AG09319 (cell line): ENCODE measurements at regions not wholly inside any gene's neighbourhood (a gene's known extent, or its start where the extent isn't known, plus 50 kb on each side); places are given as distances from the start of the nearest gene placed in this dataset.
A peak's percentile ranks its signal among the peaks of the same experiment; 100 is the strongest.
"Not testable (repeated sequence)": the region's sequence is repeated elsewhere in the genome, so short reads cannot be mapped to it uniquely, and the experiment has no call there.

Experiments
- DNase-seq: peaks from one replicate; pipeline ENCODE4 v3.0.0-alpha.2; 2010; ENCODE audit warnings: low read depth; ENCODE audit errors: extremely low read depth
- CTCF ChIP-seq: IDR thresholded peaks from 2 replicates; pipeline ENCODE4 v1.5.1; 2011; ENCODE audit warnings: low read depth, mild to moderate bottlenecking, inconsistent platforms, low read length, moderate library complexity

- no peak for DNase-seq
- TF ChIP-seq CTCF: no peak
Observed at GRCh38 chr5:96193946-96194345, 232.3 kb upstream of the ELL2 start.

GRCh38 chr5:96189987-96190386 lies 228.3 kb upstream of the ELL2 start:
- no peak for TF ChIP-seq CTCF
- DNase-seq: no peak

GRCh38 chr5:96189028-96189826 lies 227.6 kb upstream of the ELL2 start:
- no peak for TF ChIP-seq CTCF
- DNase-seq: no peak

- no peak for DNase-seq
Observed at GRCh38 chr5:96187309-96188027, 225.8 kb upstream of the ELL2 start.

GRCh38 chr5:96184510-96184909 lies 222.9 kb upstream of the ELL2 start:
- not testable (repeated sequence) for DNase-seq

More at GRCh38 chr5:96187309-96188027, 225.8 kb upstream of the ELL2 start:
- no peak for TF ChIP-seq CTCF

GRCh38 chr5:96180684-96181435 lies 219.2 kb upstream of the ELL2 start:
- no peak for DNase-seq
- TF ChIP-seq CTCF: no peak

- DNase-seq: peak; percentile 66
- TF ChIP-seq CTCF: no peak
Observed at GRCh38 chr5:96177303-96177869, 215.7 kb upstream of the ELL2 start.
